Neuronal stem cell (in vitro differentiated cells): ENCODE measurements at regions not wholly inside any gene's neighbourhood (a gene's known extent, or its start where the extent isn't known, plus 50 kb on each side); places are given as distances from the start of the nearest gene placed in this dataset.
"Not testable (repeated sequence)": the region's sequence is repeated elsewhere in the genome, so short reads cannot be mapped to it uniquely, and the experiment has no call there.

Experiments
- DNase-seq: peaks from one replicate; pipeline ENCODE4 v3.0.0-alpha.2; 2013; ENCODE audit warnings: low spot score
- H2AFZ ChIP-seq: one replicate; pipeline ENCODE4 v1.6.1; 2013; ENCODE audit warnings: mild to moderate bottlenecking, low read length, inconsistent platforms
- H2AK5ac ChIP-seq: 2 replicates; pipeline ENCODE4 v1.6.1; 2013; ENCODE audit warnings: low read depth, mild to moderate bottlenecking, inconsistent platforms, low read length, moderate library complexity, mixed read lengths
- H2BK120ac ChIP-seq: 2 replicates; pipeline ENCODE4 v1.6.1; 2013; ENCODE audit warnings: low read depth, mild to moderate bottlenecking, inconsistent platforms, low read length, moderate library complexity, mixed read lengths
- H2BK12ac ChIP-seq: one replicate; pipeline ENCODE4 v1.6.1; 2013; ENCODE audit warnings: low read length, inconsistent platforms
- H2BK15ac ChIP-seq: 2 replicates; pipeline ENCODE4 v1.6.1; 2013; ENCODE audit warnings: mild to moderate bottlenecking, low read length, inconsistent platforms, mixed read lengths
- H2BK5ac ChIP-seq: one replicate; pipeline ENCODE4 v1.6.1; 2013; ENCODE audit warnings: inconsistent platforms, mild to moderate bottlenecking, low read length, moderate library complexity
- H3K14ac ChIP-seq: one replicate; pipeline ENCODE4 v1.6.1; 2013; ENCODE audit warnings: low read length, inconsistent platforms
- H3K18ac ChIP-seq: 2 replicates; pipeline ENCODE4 v1.6.1; 2013; ENCODE audit warnings: low read length, inconsistent platforms
- H3K23ac ChIP-seq: 2 replicates; pipeline ENCODE4 v1.6.1; 2013; ENCODE audit warnings: low read depth, mild to moderate bottlenecking, mixed read lengths, low read length, inconsistent platforms; ENCODE audit not compliant: poor library complexity
- H3K27ac ChIP-seq: replicated peaks from 3 replicates; pipeline ENCODE4 v1.5.1; 2013; ENCODE audit warnings: low read length, inconsistent platforms
- H3K27me3 ChIP-seq, 3 experiments: 2 replicates each; pipeline ENCODE4 v1.6.1; 2013; ENCODE audit warnings: low read length in 3 of 3, mild to moderate bottlenecking in 2 of 3, inconsistent platforms in 1 of 3, low read depth in 1 of 3, mixed read lengths in 1 of 3, moderate library complexity in 1 of 3; ENCODE audit not compliant: control insufficient read depth in 3 of 3, insufficient read depth in 3 of 3
- H3K36me3 ChIP-seq, 2 donors: replicated peaks in 1 of 2; 2 replicates each; pipeline ENCODE4 v1.6.1; 2013; ENCODE audit warnings: low read length in 2 of 2; ENCODE audit not compliant: control insufficient read depth in 2 of 2, insufficient read depth in 2 of 2
- H3K4ac ChIP-seq: 2 replicates; pipeline ENCODE4 v1.6.1; 2013; ENCODE audit warnings: inconsistent platforms, mild to moderate bottlenecking, low read length, moderate library complexity
- H3K4me1 ChIP-seq, 2 donors: 1 replicate in 1 of 2; 2 replicates in 1 of 2; pipeline ENCODE4 v1.6.1; 2013; ENCODE audit warnings: low read length in 2 of 2, low read depth in 1 of 2; ENCODE audit not compliant: control insufficient read depth in 2 of 2, insufficient read depth in 1 of 2
- H3K4me2 ChIP-seq: one replicate; pipeline ENCODE4 v1.6.1; 2013; ENCODE audit warnings: mild to moderate bottlenecking, low read length, inconsistent platforms; ENCODE audit not compliant: insufficient read depth, poor library complexity, severe bottlenecking
- H3K4me3 ChIP-seq, 2 donors: 2 replicates each; pipeline ENCODE4 v1.5.1; 2013; ENCODE audit warnings: low read length in 2 of 2, mild to moderate bottlenecking in 2 of 2, inconsistent platforms in 1 of 2, moderate library complexity in 1 of 2
- H3K79me1 ChIP-seq: one replicate; pipeline ENCODE4 v1.6.1; 2013; ENCODE audit warnings: low read depth, mild to moderate bottlenecking, inconsistent platforms, low read length, moderate library complexity
- H3K9ac ChIP-seq: one replicate; pipeline ENCODE4 v1.6.1; 2013; ENCODE audit warnings: mild to moderate bottlenecking, low read depth, low read length, inconsistent platforms; ENCODE audit not compliant: poor library complexity
- H3K9me3 ChIP-seq, 2 donors: replicated peaks in 1 of 2; 2 replicates each; pipeline versions ENCODE3 to v1.6.1; 2013; ENCODE audit warnings: low read length in 2 of 2, mild to moderate bottlenecking in 2 of 2, inconsistent platforms in 1 of 2, low read depth in 1 of 2, mixed read lengths in 1 of 2, moderate library complexity in 1 of 2; ENCODE audit not compliant: control insufficient read depth in 2 of 2, insufficient read depth in 1 of 2
- H4K8ac ChIP-seq: one replicate; pipeline ENCODE4 v1.6.1; 2013; ENCODE audit warnings: low read depth, mild to moderate bottlenecking, inconsistent platforms, low read length, moderate library complexity
- H4K91ac ChIP-seq: one replicate; pipeline ENCODE4 v1.6.1; 2013; ENCODE audit warnings: low read length, low read depth, mild to moderate bottlenecking, inconsistent platforms; ENCODE audit not compliant: poor library complexity
- WGBS, 2 donors: extraction: QIAGEN DNeasy Blood & Tissue Kit; methylation state at CpG; one replicate each; pipeline ENCODE4 v1.1.7; 2013; ENCODE audit warnings: missing lambda C conversion rate in 2 of 2, mixed read lengths in 1 of 2; ENCODE audit not compliant: insufficient read length in 2 of 2, insufficient replicate concordance in 1 of 2; ENCODE audit errors: extremely low coverage in 2 of 2; 5-methylcytosine and 5-hydroxymethylcytosine counted together

DNA sequence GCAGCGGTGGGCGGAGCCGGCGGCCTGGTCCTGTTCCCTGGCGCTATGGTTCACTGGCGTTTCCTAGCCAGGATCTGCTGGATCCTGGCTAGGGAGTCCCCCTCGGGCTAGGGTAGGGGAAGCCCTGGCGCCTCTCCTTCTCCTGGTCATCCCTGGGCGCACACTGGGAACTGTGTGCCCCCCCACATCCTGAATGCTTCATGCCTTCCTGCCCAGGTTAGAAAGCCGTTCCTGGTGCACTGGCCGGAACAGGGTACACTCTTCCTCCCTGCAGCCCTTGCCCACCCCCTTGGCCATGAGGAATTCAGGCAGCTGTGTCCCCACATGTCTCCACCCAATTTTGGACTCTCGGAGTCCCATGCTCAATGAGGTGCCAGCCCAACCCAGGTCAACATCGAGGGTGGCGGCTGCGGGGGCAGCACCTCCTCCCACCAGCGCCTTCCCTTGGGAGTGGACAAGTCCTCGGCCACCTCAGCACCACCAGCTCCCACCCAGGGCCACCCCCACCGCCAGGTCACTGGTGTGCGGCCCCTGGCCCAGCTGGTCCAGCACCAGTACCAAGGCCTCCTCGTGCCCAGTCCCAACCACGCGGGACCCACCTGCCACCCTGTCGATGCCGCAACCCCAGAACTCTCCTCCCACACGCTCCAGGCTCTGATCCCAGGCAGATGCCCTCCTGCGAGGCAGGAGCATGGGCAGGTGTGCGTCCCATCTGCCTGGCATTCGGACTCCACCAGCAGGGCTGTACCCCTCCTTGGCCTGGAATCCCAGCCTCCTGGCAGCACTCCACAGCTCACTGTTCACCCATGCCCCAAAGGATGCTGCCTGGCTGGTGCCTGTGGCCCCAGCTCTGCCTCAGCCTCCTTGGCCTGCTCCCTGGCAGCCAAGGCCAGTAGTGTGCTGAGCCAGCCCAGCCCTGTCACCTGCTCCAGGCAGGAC is 77.0 kb downstream of the GOLGA8G start:
- peak overlapping the region; percentile 65 for H4K8ac ChIP-seq
- H3K27me3 ChIP-seq = peaks cover 0 to 20% (median 4%) of the 10 kb centered on the region in 3 experiments
- peak overlapping the region; percentile 39 for H3K14ac ChIP-seq
- H3K9ac ChIP-seq = peak overlapping the region; percentile 38
- H2BK120ac ChIP-seq, H3K79me1 ChIP-seq, H3K9me3 ChIP-seq, H3K4me1 ChIP-seq, DNase-seq, H3K4me2 ChIP-seq, H3K36me3 ChIP-seq, H3K4me3 ChIP-seq, H3K27ac ChIP-seq: not testable (repeated sequence)
- WGBS, 2 donors = no CpG with 5 or more reads among the region's 28 CpGs
- H2AFZ ChIP-seq = peak overlapping the region; percentile 9
- peak overlapping the region; percentile 92 for H4K91ac ChIP-seq
- peak overlapping the region; percentile 93 for H2BK5ac ChIP-seq
- peak overlapping the region; percentile 98 for H2BK12ac ChIP-seq
- peak overlapping the region; percentile 98 for H2BK15ac ChIP-seq
- peak overlapping the region; percentile 44 for H3K23ac ChIP-seq
- H3K18ac ChIP-seq = peak overlapping the region; percentile 95
- H2AK5ac ChIP-seq = peak overlapping the region; percentile 99
- peak overlapping the region; percentile 86 for H3K4ac ChIP-seq

DNA sequence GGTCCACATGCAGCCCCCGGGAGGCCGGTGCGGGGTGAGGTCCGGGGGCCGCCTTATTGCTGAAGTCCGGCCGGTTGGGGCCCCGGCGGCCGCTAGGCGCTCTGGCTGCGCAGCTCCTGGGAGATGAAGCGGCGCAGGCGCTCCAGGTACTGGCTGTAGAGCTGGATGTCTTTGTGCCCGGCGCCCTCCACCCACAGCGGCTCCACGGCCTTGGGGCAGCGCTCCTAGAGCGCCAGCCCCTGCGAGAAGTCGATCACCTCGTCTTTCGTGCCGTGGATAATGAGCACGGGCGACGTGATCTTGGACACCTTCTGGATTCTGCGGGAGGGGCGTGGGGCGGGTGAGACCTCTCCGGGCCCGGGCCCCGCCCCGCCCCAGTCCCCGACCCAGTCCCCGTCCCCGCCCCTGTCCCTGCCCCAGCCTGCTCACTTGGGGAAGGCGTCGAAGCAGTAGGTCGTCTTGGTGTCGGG is 76.3 kb downstream of the GOLGA8F start:
- peaks cover 0 to 18% (median 4%) of the 10 kb centered on the region in 3 experiments for H3K27me3 ChIP-seq
- H2BK120ac ChIP-seq, H3K9me3 ChIP-seq, H3K79me1 ChIP-seq, H3K9ac ChIP-seq, H2BK5ac ChIP-seq, H3K14ac ChIP-seq, H3K4me1 ChIP-seq, H3K23ac ChIP-seq, H4K8ac ChIP-seq, DNase-seq, H4K91ac ChIP-seq, H3K36me3 ChIP-seq, H2BK15ac ChIP-seq, H2BK12ac ChIP-seq, H3K18ac ChIP-seq, H3K4ac ChIP-seq, H2AK5ac ChIP-seq, H3K27ac ChIP-seq: not testable (repeated sequence)
- peak overlapping the region; percentile 66 for H2AFZ ChIP-seq
- WGBS, 2 donors = no CpG with 5 or more reads among the region's 43 CpGs
- H3K4me3 ChIP-seq = peak overlapping the region in 1 of 2 donors; percentile 75
- peak overlapping the region; percentile 54 for H3K4me2 ChIP-seq
